ENCODE measurements at regions not wholly inside any gene's neighbourhood (a gene's known extent, or its start where the extent isn't known, plus 50 kb on each side); places are given as distances from the start of the nearest gene placed in this dataset.

- H3K4me1 Mint-ChIP-seq: no peaks in the 10 kb centered on the region
- H3K27me3 Mint-ChIP-seq: no peaks in the 10 kb centered on the region
- H3K9me3 Mint-ChIP-seq: peaks cover 4 to 9% (median 4%) of the 10 kb centered on the region in 3 donors
- Histone ChIP-seq H3K4me1 (ENCODE audit: control insufficient read depth in 1 of 2, extremely low read depth in 1 of 2, insufficient read depth in 2 of 2, low read length in 2 of 2) (no peaks in the 10 kb centered on the region), H3K9me3 (no peaks in the 10 kb centered on the region), H3K27me3 (replicated peaks in 1 of 2; ENCODE audit: control insufficient read depth in 2 of 2, extremely low read depth in 1 of 2, insufficient read depth in 2 of 2, low read length in 1 of 2) (no peaks in the 10 kb centered on the region), H3K36me3 (ENCODE audit: control insufficient read depth in 2 of 2, extremely low read depth in 1 of 2, insufficient read depth in 1 of 2, low read length in 1 of 2) (no peaks in the 10 kb centered on the region), H3K27ac (ENCODE audit: low read length) (no peak overlapping the region), H3K4me3 (ENCODE audit: control insufficient read depth in 1 of 2, extremely low read depth in 1 of 2, low read length in 1 of 2) (no peak overlapping the region)
- POLR2A ChIA-PET: no interaction called here
- CTCF ChIA-PET: no interaction called here
- H3K27ac Mint-ChIP-seq: no peak overlapping the region
- DNase-seq (no peak), ATAC-seq (replicated peaks in 1 of 4) (no peak)
- no peak overlapping the region for H3K4me3 Mint-ChIP-seq
- 40% methylated on average over 1 of the region's 5 CpGs for WGBS (ENCODE audit: insufficient coverage)
- H3K36me3 Mint-ChIP-seq: no peaks in the 10 kb centered on the region
Observed at GRCh38 chr4:31126881-31127398, 406.8 kb downstream of the PCDH7 start.

GRCh38 chr4:31130930-31131329, 410.8 kb downstream of the PCDH7 start:
- Mint-ChIP-seq H3K4me1 (no peaks in the 10 kb centered on the region), H3K4me3 (no peak overlapping the region), H3K27me3 (no peaks in the 10 kb centered on the region), H3K27ac (no peak overlapping the region), H3K36me3 (no peaks in the 10 kb centered on the region), H3K9me3 (peaks cover 6 to 13% (median 7%) of the 10 kb centered on the region in 3 donors)
- DNase-seq (no peak), ATAC-seq (replicated peaks in 1 of 4) (no peak)
- ChIA-PET CTCF (no interaction called here), POLR2A (no interaction called here)
- Histone ChIP-seq H3K27me3 (replicated peaks in 1 of 2; ENCODE audit: control insufficient read depth in 2 of 2, extremely low read depth in 1 of 2, insufficient read depth in 2 of 2, low read length in 1 of 2) (no peaks in the 10 kb centered on the region), H3K27ac (ENCODE audit: low read length) (no peak overlapping the region), H3K4me1 (ENCODE audit: control insufficient read depth in 1 of 2, extremely low read depth in 1 of 2, insufficient read depth in 2 of 2, low read length in 2 of 2) (no peaks in the 10 kb centered on the region), H3K4me3 (ENCODE audit: control insufficient read depth in 1 of 2, extremely low read depth in 1 of 2, low read length in 1 of 2) (no peak overlapping the region), H3K9me3 (peaks cover 3% of the 10 kb centered on the region), H3K36me3 (ENCODE audit: control insufficient read depth in 2 of 2, extremely low read depth in 1 of 2, insufficient read depth in 1 of 2, low read length in 1 of 2) (no peaks in the 10 kb centered on the region)
- 100% methylated on average over 2 of the region's 3 CpGs for WGBS (ENCODE audit: insufficient coverage)

- ATAC-seq (replicated peaks in 1 of 4) (no peak), DNase-seq (no peak)
- Mint-ChIP-seq H3K4me1 (no peaks in the 10 kb centered on the region), H3K27ac (no peak overlapping the region), H3K36me3 (no peaks in the 10 kb centered on the region), H3K4me3 (no peak overlapping the region), H3K9me3 (peaks cover 6 to 12% (median 12%) of the 10 kb centered on the region in 3 donors), H3K27me3 (no peaks in the 10 kb centered on the region)
- no peak overlapping the region for H3K27ac ChIP-seq (ENCODE audit: low read length)
- ChIA-PET CTCF (interaction anchor here in 1 of 2 donors (0.6 kb wide), 1 partner anchor 671 kb away, joined by 3 read pairs; no protein-coding TSS in a partner anchor), POLR2A (interaction anchor here in 1 of 2 donors (0.6 kb wide), 1 partner anchor 171 kb away, joined by 7 read pairs; no protein-coding TSS in a partner anchor)
- no peak overlapping the region for H3K4me3 ChIP-seq (ENCODE audit: control insufficient read depth in 1 of 2, extremely low read depth in 1 of 2, low read length in 1 of 2)
- no peaks in the 10 kb centered on the region for H3K27me3 ChIP-seq (replicated peaks in 1 of 2; ENCODE audit: control insufficient read depth in 2 of 2, extremely low read depth in 1 of 2, insufficient read depth in 2 of 2, low read length in 1 of 2)
- 38% methylated on average over 1 of the region's 1 CpG for WGBS (ENCODE audit: insufficient coverage)
- H3K9me3 ChIP-seq: peaks cover 3% of the 10 kb centered on the region
- H3K4me1 ChIP-seq (ENCODE audit: control insufficient read depth in 1 of 2, extremely low read depth in 1 of 2, insufficient read depth in 2 of 2, low read length in 2 of 2): no peaks in the 10 kb centered on the region
- H3K36me3 ChIP-seq (ENCODE audit: control insufficient read depth in 2 of 2, extremely low read depth in 1 of 2, insufficient read depth in 1 of 2, low read length in 1 of 2): no peaks in the 10 kb centered on the region
Observed at GRCh38 chr4:31134720-31135119, 414.6 kb downstream of the PCDH7 start.

- no peak overlapping the region for H3K27ac ChIP-seq (ENCODE audit: low read length)
- ChIA-PET POLR2A (no interaction called here), CTCF (no interaction called here)
- WGBS (ENCODE audit: insufficient coverage): no CpG with 5 or more reads among the region's 1 CpG
- peaks cover 4 to 12% (median 8%) of the 10 kb centered on the region in 3 donors for H3K9me3 Mint-ChIP-seq
- ATAC-seq (replicated peaks in 1 of 4) (no peak), DNase-seq (no peak)
- H3K9me3 ChIP-seq: no peaks in the 10 kb centered on the region
- H3K36me3 ChIP-seq (ENCODE audit: control insufficient read depth in 2 of 2, extremely low read depth in 1 of 2, insufficient read depth in 1 of 2, low read length in 1 of 2): no peaks in the 10 kb centered on the region
- no peak overlapping the region for H3K27ac Mint-ChIP-seq
- no peaks in the 10 kb centered on the region for H3K4me1 ChIP-seq (ENCODE audit: control insufficient read depth in 1 of 2, extremely low read depth in 1 of 2, insufficient read depth in 2 of 2, low read length in 2 of 2)
- H3K4me3 ChIP-seq (ENCODE audit: control insufficient read depth in 1 of 2, extremely low read depth in 1 of 2, low read length in 1 of 2): no peak overlapping the region
- H3K27me3 ChIP-seq (replicated peaks in 1 of 2; ENCODE audit: control insufficient read depth in 2 of 2, extremely low read depth in 1 of 2, insufficient read depth in 2 of 2, low read length in 1 of 2): no peaks in the 10 kb centered on the region
- no peaks in the 10 kb centered on the region for H3K36me3 Mint-ChIP-seq
- H3K4me1 Mint-ChIP-seq: no peaks in the 10 kb centered on the region
- H3K27me3 Mint-ChIP-seq: no peaks in the 10 kb centered on the region
- H3K4me3 Mint-ChIP-seq: no peak overlapping the region
Observed at GRCh38 chr4:31139767-31140166, 419.6 kb downstream of the PCDH7 start.

GRCh38 chr4:31141095-31141831, 421.1 kb downstream of the PCDH7 start:
- Mint-ChIP-seq H3K4me3 (no peak overlapping the region), H3K36me3 (no peaks in the 10 kb centered on the region), H3K27me3 (no peaks in the 10 kb centered on the region), H3K9me3 (peaks cover 4 to 11% (median 11%) of the 10 kb centered on the region in 3 donors), H3K4me1 (no peaks in the 10 kb centered on the region), H3K27ac (no peak overlapping the region)
- CTCF ChIA-PET: no interaction called here
- ATAC-seq (replicated peaks in 1 of 4) (no peak), DNase-seq (no peak)
- H3K27me3 ChIP-seq (replicated peaks in 1 of 2; ENCODE audit: control insufficient read depth in 2 of 2, extremely low read depth in 1 of 2, insufficient read depth in 2 of 2, low read length in 1 of 2): no peaks in the 10 kb centered on the region
- H3K36me3 ChIP-seq (ENCODE audit: control insufficient read depth in 2 of 2, extremely low read depth in 1 of 2, insufficient read depth in 1 of 2, low read length in 1 of 2): no peaks in the 10 kb centered on the region
- no CpG with 5 or more reads among the region's 4 CpGs for WGBS (ENCODE audit: insufficient coverage)
- POLR2A ChIA-PET: no interaction called here
- no peak overlapping the region for H3K27ac ChIP-seq (ENCODE audit: low read length)
- no peaks in the 10 kb centered on the region for H3K4me1 ChIP-seq (ENCODE audit: control insufficient read depth in 1 of 2, extremely low read depth in 1 of 2, insufficient read depth in 2 of 2, low read length in 2 of 2)
- H3K9me3 ChIP-seq: no peaks in the 10 kb centered on the region
- H3K4me3 ChIP-seq (ENCODE audit: control insufficient read depth in 1 of 2, extremely low read depth in 1 of 2, low read length in 1 of 2): no peak overlapping the region

- H3K27me3 Mint-ChIP-seq: no peaks in the 10 kb centered on the region
Observed at GRCh38 chr4:31141832-31142142, 421.6 kb downstream of the PCDH7 start.

More at GRCh38 chr4:31141832-31142142, 421.6 kb downstream of the PCDH7 start:
- Histone ChIP-seq H3K4me1 (ENCODE audit: control insufficient read depth in 1 of 2, extremely low read depth in 1 of 2, insufficient read depth in 2 of 2, low read length in 2 of 2) (no peaks in the 10 kb centered on the region), H3K27ac (ENCODE audit: low read length) (no peak overlapping the region), H3K9me3 (no peaks in the 10 kb centered on the region), H3K36me3 (ENCODE audit: control insufficient read depth in 2 of 2, extremely low read depth in 1 of 2, insufficient read depth in 1 of 2, low read length in 1 of 2) (no peaks in the 10 kb centered on the region), H3K4me3 (ENCODE audit: control insufficient read depth in 1 of 2, extremely low read depth in 1 of 2, low read length in 1 of 2) (no peak overlapping the region), H3K27me3 (replicated peaks in 1 of 2; ENCODE audit: control insufficient read depth in 2 of 2, extremely low read depth in 1 of 2, insufficient read depth in 2 of 2, low read length in 1 of 2) (no peaks in the 10 kb centered on the region)
- H3K36me3 Mint-ChIP-seq: no peaks in the 10 kb centered on the region
- DNase-seq (no peak), ATAC-seq (replicated peaks in 1 of 4) (no peak)
- ChIA-PET POLR2A (no interaction called here), CTCF (no interaction called here)
- no peak overlapping the region for H3K27ac Mint-ChIP-seq
- WGBS (ENCODE audit: insufficient coverage): no CpG with 5 or more reads among the region's 1 CpG
- H3K4me3 Mint-ChIP-seq: no peak overlapping the region
- H3K9me3 Mint-ChIP-seq: peaks cover 6 to 13% (median 11%) of the 10 kb centered on the region in 3 donors
- no peaks in the 10 kb centered on the region for H3K4me1 Mint-ChIP-seq
